Thyroid gland (tissue), 4 donors: ENCODE measurements at regions not wholly inside any gene's neighbourhood (a gene's known extent, or its start where the extent isn't known, plus 50 kb on each side); places are given as distances from the start of the nearest gene placed in this dataset.

Source experiments
- POLR2A ChIP-seq, 2 donors: fragments of 450-650 bp; IDR thresholded peaks; one replicate each; pipeline ENCODE4 v1.6.1; 2017; ENCODE audit warnings: antibody characterized with exemption in 2 of 2, mild to moderate bottlenecking in 2 of 2, moderate library complexity in 1 of 2
- TF ChIP-seq, protein P1 (sequence below), 6 experiments: fragments of 200-600 bp in 3 of 6; fragments of 450-650 bp in 3 of 6; sonication (generic) in 3 of 6; IDR thresholded peaks; one replicate each; pipeline ENCODE4 v1.5.1; 2016 to 2019; ENCODE audit warnings: antibody characterized with exemption in 6 of 6, mild to moderate bottlenecking in 2 of 6, inconsistent platforms in 1 of 6, moderate library complexity in 1 of 6

GRCh38 chr3:22634433-22634832 lies 568.7 kb upstream of the UBE2E2 start:
- TF ChIP-seq, protein P1, sequence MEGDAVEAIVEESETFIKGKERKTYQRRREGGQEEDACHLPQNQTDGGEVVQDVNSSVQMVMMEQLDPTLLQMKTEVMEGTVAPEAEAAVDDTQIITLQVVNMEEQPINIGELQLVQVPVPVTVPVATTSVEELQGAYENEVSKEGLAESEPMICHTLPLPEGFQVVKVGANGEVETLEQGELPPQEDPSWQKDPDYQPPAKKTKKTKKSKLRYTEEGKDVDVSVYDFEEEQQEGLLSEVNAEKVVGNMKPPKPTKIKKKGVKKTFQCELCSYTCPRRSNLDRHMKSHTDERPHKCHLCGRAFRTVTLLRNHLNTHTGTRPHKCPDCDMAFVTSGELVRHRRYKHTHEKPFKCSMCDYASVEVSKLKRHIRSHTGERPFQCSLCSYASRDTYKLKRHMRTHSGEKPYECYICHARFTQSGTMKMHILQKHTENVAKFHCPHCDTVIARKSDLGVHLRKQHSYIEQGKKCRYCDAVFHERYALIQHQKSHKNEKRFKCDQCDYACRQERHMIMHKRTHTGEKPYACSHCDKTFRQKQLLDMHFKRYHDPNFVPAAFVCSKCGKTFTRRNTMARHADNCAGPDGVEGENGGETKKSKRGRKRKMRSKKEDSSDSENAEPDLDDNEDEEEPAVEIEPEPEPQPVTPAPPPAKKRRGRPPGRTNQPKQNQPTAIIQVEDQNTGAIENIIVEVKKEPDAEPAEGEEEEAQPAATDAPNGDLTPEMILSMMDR (IDR thresholded peaks at IDR 0.05) = no peak
- no peak for TF ChIP-seq POLR2A (IDR thresholded peaks at IDR 0.05)
